HepG2 (cell line): ENCODE measurements at regions not wholly inside any gene's neighbourhood (a gene's known extent, or its start where the extent isn't known, plus 50 kb on each side); places are given as distances from the start of the nearest gene placed in this dataset.

Experiments used
- CBX2 ChIP-seq, 2 experiments: fragments of 200-600 bp in 1 of 2; sonication (generic); formaldehyde crosslinking in 1 of 2; IDR thresholded peaks; 2 replicates each; pipeline versions ENCODE4 v1.7.0 to v1.8.1; 2018 to 2022; ENCODE audit warnings: low read depth in 2 of 2, low read length in 1 of 2, mild to moderate bottlenecking in 1 of 2, missing genetic modification reagents in 1 of 2
- ELF1 ChIP-seq: sonication (generic); formaldehyde crosslinking; IDR thresholded peaks from 2 replicates; pipeline ENCODE4 v1.4.0; 2020; ENCODE audit warnings: missing genetic modification reagents
- GATA4 ChIP-seq: sonication (generic); IDR thresholded peaks from 2 replicates; pipeline ENCODE4 v1.6.1; 2016; ENCODE audit warnings: antibody characterized with exemption, low read depth, borderline replicate concordance
- HMGXB3 ChIP-seq: sonication (generic); formaldehyde crosslinking; IDR thresholded peaks from 2 replicates; pipeline ENCODE4 v1.4.0; 2020; ENCODE audit warnings: missing genetic modification reagents, borderline replicate concordance
- KDM4B ChIP-seq: sonication (generic); formaldehyde crosslinking; IDR thresholded peaks from 2 replicates; pipeline ENCODE4 v1.4.0; 2020; ENCODE audit warnings: missing genetic modification reagents
- MAFK ChIP-seq, 2 experiments: IDR thresholded peaks in 1 of 2; conservative IDR thresholded peaks in 1 of 2; 2 replicates each; pipeline ENCODE4 v1.6.1; 2011; ENCODE audit warnings: improper control_type of control experiment in 2 of 2, low read length in 2 of 2
- NFKB2 ChIP-seq: sonication (generic); formaldehyde crosslinking; IDR thresholded peaks from 2 replicates; pipeline ENCODE4 v1.4.0; 2020; ENCODE audit warnings: missing genetic modification reagents, borderline replicate concordance
- NKX3-1 ChIP-seq: sonication (generic); formaldehyde crosslinking; IDR thresholded peaks from 2 replicates; pipeline ENCODE4 v1.5.0; 2020; ENCODE audit warnings: missing genetic modification reagents
- NONO ChIP-seq, 2 experiments: fragments of 450-650 bp in 1 of 2; sonication (generic) in 1 of 2; formaldehyde crosslinking in 1 of 2; IDR thresholded peaks in 1 of 2; conservative IDR thresholded peaks in 1 of 2; 2 replicates each; pipeline versions ENCODE4 v1.6.1 to v1.8.0; 2017 to 2022; ENCODE audit warnings: mild to moderate bottlenecking in 1 of 2, missing genetic modification reagents in 1 of 2, moderate library complexity in 1 of 2
- NR0B2 ChIP-seq: sonication (generic); formaldehyde crosslinking; IDR thresholded peaks from 2 replicates; pipeline ENCODE4 v1.4.0; 2020; ENCODE audit warnings: mild to moderate bottlenecking, missing genetic modification reagents
- PHF21A ChIP-seq: sonication (generic); formaldehyde crosslinking; IDR thresholded peaks from 2 replicates; pipeline ENCODE4 v1.5.0; 2020; ENCODE audit warnings: mild to moderate bottlenecking, missing genetic modification reagents
- ZBTB33 ChIP-seq: sonication (generic); formaldehyde crosslinking; IDR thresholded peaks from 2 replicates; pipeline ENCODE4 v1.4.0; 2020; ENCODE audit warnings: missing genetic modification reagents
- ZNF740 ChIP-seq: sonication (generic); formaldehyde crosslinking; IDR thresholded peaks from 2 replicates; pipeline ENCODE4 v1.4.0; 2020; ENCODE audit warnings: missing genetic modification reagents

- no peak for TF ChIP-seq HMGXB3
- no peak for TF ChIP-seq KDM4B (CRISPR knock-in tag)
- no peak for TF ChIP-seq ZNF740
- TF ChIP-seq GATA4, result no peak
- TF ChIP-seq ELF1, result peak; percentile 73; the same call in 1 of the 2 replicates
- no peak for TF ChIP-seq MAFK (conservative IDR thresholded peaks at IDR 0.05 in 1 of 2, IDR thresholded peaks at IDR 0.05 in 1 of 2; ENCODE audit: low read length in 2 of 2)
- TF ChIP-seq PHF21A (CRISPR knock-in tag), result no peak
- TF ChIP-seq NONO (IDR thresholded peaks at IDR 0.05), result no peak
- TF ChIP-seq NONO (CRISPR knock-in tag; conservative IDR thresholded peaks at IDR 0.05), result peak; percentile 18; the same call in 1 of the 2 replicates
- 0 out of 2 replicates have a peak, but pooled peaks have one; percentile 27 for TF ChIP-seq NFKB2 (CRISPR knock-in tag)
- TF ChIP-seq CBX2 (IDR thresholded peaks at IDR 0.05; ENCODE audit: low read depth, low read length), result no peak
- no peak for TF ChIP-seq CBX2 (CRISPR knock-in tag; IDR thresholded peaks at IDR 0.05; ENCODE audit: low read depth)
- no peak for TF ChIP-seq NR0B2 (CRISPR knock-in tag)
- no peak for TF ChIP-seq NKX3-1 (CRISPR knock-in tag)
- no peak for TF ChIP-seq ZBTB33 (CRISPR knock-in tag)
Observed at GRCh38 chr9:129413537-129414376, 207.1 kb downstream of the C9orf50 start (continued).
